OCI-M1 (cell line): ENCODE measurements at regions not wholly inside any gene's neighbourhood (a gene's known extent, or its start where the extent isn't known, plus 50 kb on each side); places are given as distances from the start of the nearest gene placed in this dataset.

Source experiments
- DNase-seq: peaks from one replicate; lab custom pipeline; 2025; lab: John Stamatoyannopoulos, UW

- DNase-seq: no peak
Measured at GRCh38 chr7:12941512-12941911, 254.1 kb downstream of the ARL4A start.

GRCh38 chr7:12942609-12943008 lies 255.2 kb downstream of the ARL4A start:
- no peak for DNase-seq

DNA sequence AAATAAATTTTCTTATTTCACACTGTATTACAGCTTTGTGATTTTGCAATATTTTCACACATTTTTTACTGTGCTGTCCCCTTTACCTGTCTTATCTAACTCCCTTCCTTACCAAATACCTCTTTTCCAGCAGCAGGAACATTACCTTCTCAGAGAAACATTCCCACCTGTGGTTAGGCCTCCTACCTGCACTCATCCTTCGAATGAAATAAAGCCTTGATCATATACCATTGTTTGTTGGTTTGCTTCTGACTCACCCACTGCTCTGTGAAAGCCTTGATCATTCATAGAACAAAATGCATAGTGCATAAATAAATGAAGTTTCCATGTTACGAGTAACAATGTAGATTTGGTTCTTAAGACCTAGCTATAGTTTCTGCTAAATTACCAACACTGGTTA lies 256.3 kb downstream of the ARL4A start:
- no peak for DNase-seq

- DNase-seq: no peak
Measured at GRCh38 chr7:12945901-12946300, 258.5 kb downstream of the ARL4A start.

GRCh38 chr7:12947465-12947864 lies 260.0 kb downstream of the ARL4A start:
- DNase-seq: no peak

DNA sequence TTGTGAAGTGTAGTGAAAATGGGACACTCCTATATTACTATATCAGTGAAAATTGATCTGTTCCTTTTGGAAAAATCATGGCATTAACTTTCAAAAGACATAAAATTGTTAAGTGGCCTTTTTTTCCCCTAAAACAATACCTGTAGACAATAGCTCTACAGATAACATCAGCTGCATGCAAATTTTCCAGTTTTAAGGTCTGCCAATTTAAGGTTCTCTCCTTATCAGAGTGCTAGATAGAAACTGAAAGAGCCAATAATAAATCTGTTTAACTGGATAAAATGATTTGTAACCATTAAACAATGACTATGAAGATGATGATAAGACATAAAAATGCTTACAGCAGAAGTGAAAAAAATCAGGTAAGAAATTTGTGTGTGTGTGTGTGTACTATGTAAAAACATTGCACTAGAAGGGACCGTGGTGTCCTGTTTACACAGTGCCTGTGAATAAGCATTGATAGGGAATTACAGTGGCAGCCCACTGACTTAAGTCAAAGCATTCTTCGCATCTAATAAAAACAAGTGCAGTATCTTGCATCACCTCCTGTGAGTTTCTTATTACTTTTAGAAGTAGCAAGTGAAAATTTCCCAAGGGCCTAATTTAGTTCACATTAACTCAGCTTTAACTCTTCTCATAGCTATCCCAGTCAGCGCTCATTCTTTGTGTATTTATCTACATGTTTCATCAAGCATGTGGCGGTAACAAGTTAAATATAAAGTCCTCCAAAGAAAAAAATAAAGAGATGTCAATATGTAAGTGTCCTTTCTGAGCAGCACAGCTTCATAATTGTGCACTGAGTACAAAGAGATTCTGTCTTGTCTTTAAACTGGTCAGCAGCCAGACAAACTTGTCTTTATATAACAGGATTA lies 261.9 kb downstream of the ARL4A start:
- DNase-seq: no peak

GRCh38 chr7:12951397-12951801 lies 264.0 kb downstream of the ARL4A start:
- DNase-seq: no peak

GRCh38 chr7:12954380-12955033 lies 267.1 kb downstream of the ARL4A start:
- no peak for DNase-seq

DNA sequence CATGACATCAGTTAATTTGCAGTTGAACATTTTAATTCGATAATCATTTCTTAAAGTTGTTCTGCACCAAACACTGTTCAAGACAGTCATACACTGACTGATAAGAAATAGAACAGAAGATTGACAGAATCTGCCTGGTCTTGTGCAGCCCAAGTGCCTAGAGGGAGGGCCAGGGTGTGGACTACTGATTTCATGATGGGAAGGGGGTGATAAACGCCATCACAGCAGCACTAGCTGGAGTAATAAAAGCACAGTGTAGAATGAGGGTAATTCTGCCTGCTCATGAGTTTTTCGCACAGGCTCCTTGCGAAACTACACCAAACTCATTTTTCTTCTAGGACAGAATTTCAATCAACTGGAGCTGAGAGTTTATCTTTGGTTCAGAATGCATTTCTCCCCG lies 270.1 kb downstream of the ARL4A start:
- peak; percentile 38 for DNase-seq

DNA sequence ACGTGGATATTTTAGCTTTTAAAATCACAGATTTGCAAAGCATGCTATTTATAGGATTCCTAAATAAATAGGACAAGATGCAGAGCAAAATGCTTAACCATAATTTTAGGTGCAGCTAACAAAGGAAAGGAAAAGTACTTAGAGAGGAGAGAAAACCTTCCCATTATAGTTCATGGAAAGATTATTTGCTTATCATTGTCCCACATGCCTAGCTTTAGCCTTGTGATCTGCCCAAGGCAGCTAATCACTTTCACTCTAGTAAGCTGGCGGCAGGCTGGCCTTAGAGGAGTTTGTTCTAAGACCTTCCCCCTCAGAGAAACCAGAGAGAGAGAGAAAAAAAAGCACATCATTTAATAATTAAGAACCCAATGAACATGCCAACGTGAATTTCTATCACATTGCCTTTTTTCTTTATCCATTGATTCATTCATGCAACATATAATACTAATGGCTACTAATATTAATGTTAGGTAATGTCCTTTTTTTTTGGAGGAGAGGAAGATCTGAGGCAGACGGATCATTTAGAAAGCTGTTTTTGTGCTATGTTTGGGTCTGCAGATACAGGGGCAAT lies 274.6 kb downstream of the ARL4A start:
- peak; percentile 79 for DNase-seq

- DNase-seq: no peak
Measured at GRCh38 chr7:12963435-12963834, 276.0 kb downstream of the ARL4A start.

DNA sequence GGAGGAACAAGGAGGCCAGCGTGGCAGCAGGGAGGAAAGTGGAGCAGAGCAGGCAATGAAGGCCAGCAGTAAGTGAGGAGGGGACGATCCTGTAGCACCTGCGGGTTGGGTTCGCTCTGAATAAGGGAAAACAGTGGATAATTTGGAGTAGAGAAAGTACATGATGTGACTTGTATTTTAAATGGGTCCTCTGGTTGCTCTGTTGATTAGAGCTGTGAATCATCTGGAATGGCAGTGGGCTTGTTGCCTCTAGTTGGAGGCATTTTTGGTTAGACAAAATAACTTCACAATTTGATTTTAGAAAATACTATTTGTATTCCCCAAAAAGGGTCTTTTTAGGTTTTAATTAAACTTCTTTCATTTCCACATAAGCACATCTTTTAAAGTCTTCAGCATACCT lies 277.4 kb downstream of the ARL4A start:
- no peak for DNase-seq

GRCh38 chr7:12965767-12966166 lies 278.3 kb downstream of the ARL4A start:
- no peak for DNase-seq

GRCh38 chr7:12967322-12967721 lies 279.9 kb downstream of the ARL4A start:
- DNase-seq: no peak

GRCh38 chr7:12968836-12969422 lies 281.5 kb downstream of the ARL4A start:
- no peak for DNase-seq

DNA sequence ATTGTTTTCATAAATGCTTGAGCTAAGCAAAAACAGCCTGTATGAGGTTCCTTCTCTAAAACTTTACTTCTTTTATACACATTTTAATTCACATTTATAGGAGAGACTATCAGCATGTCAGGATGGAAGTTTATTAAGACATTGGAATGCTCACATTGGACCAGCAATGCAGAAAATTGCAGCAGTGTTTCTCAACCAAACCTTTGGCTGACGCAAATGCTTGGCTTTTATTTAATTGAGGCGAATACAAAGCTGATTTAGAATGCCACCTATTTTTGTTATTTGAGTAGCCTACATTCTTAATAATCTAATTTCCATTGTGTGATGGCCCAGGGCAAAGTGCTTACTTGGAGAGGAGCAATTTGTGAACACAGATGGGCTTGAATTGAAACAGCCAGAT lies 283.2 kb downstream of the ARL4A start:
- DNase-seq: no peak

- DNase-seq: no peak
Measured at GRCh38 chr7:12974451-12975166, 287.2 kb downstream of the ARL4A start.

- no peak for DNase-seq
Measured at GRCh38 chr7:12975412-12975811, 288.0 kb downstream of the ARL4A start.

DNA sequence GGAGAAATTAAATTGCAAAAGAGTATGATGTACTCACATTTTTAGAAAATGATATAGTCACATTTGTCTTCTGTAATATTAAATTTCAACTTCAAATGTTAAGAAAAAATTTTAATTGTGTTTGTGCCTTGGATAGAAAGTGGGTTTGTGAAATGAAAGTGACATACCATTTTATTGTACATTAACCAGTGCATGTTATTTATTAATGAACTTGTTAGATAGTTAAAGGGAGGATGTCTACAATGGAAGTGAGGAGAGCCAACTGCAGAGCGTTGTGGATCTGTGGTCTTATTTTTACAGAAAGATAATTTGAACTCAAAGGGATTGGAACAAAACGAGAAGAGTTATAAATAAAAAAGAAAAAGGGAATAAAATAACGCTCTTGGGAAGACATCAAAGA lies 291.7 kb downstream of the ARL4A start:
- no peak for DNase-seq

- no peak for DNase-seq
Measured at GRCh38 chr7:12982178-12982577, 294.7 kb downstream of the ARL4A start.

DNA sequence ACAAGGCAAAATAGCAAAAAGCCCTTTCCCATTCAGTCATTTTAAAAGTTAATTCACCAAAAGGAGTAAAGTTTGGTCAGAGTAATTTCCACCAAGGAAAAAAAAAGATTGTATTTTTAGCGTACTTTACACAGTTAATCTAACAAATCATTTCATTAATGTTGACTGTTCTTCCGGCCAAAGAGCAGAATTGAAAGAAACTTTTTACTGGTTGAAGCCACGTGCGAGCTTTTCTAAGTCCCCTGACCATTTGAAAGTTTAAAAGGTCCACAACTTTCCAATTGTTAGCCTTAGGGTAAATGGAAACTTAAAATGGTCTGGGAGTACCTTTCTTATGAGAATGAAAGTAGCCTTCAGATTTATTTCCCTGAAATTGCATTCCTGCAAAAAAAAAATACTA lies 296.7 kb downstream of the ARL4A start:
- DNase-seq: no peak

DNA sequence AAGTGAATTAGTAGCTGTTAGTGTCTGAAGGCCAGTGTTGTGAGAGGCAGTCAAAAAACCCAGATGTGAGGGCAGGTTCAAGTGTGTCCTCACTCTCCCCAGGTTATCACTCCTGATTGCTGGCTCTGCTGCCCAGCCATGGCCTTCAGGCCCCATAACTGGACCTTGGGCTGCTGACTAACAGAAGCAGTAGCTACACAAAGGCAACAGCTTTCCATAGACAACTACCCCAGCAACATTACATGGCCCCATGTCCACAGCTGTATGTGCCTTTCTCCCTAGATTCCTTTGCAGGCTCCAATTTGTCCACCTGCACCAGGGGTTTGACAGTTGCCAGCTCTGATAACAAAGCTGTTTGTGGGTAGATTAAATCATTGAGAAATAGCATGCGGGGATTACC lies 297.8 kb downstream of the ARL4A start:
- no peak for DNase-seq
